Panc1 (cell line): ENCODE measurements at regions not wholly inside any gene's neighbourhood (a gene's known extent, or its start where the extent isn't known, plus 50 kb on each side); places are given as distances from the start of the nearest gene placed in this dataset.

ENCODE experiments used
- ATAC-seq: fragments of 200-7000 bp; cut with Tn5 transposase; 2 replicates; pipeline ENCODE4 v1.9.1; 2020; ENCODE audit warnings: mild to moderate bottlenecking, moderate library complexity
- BruUV-seq: library from RNA; stranded (reverse); fragments of 400-500 nt; replicated peaks from 2 replicates; lab custom pipeline; 2021; lab: Mats Ljungman, UMichigan
- CTCF ChIA-PET: fragments of 300-600 bp; sonication (Branson Sonifier 250); formaldehyde crosslinking; loops from one replicate; lab custom pipeline; 2022; ENCODE audit warnings: antibody characterized with exemption; lab: Charles Lee
- POLR2A ChIA-PET: fragments of 300-600 bp; sonication (Branson Sonifier 250); formaldehyde crosslinking; loops from one replicate; lab custom pipeline; 2022; ENCODE audit warnings: antibody characterized with exemption; lab: Charles Lee
- DNase-seq: peaks from one replicate; pipeline ENCODE4 v3.0.0-alpha.2; 2010; ENCODE audit warnings: low read depth, low spot score
- H3K27ac ChIP-seq: 2 replicates; pipeline ENCODE4 v1.5.1; 2011; ENCODE audit warnings: mild to moderate bottlenecking, low read length, inconsistent platforms
- H3K27me3 ChIP-seq: fragments of 200-500 bp; sonication (Bioruptor generic); 2 replicates; pipeline ENCODE4 v1.6.0; 2014; ENCODE audit warnings: low read length, inconsistent platforms; ENCODE audit not compliant: control insufficient read depth, insufficient read depth
- H3K36me3 ChIP-seq: fragments of 200-500 bp; sonication (Bioruptor generic); 2 replicates; pipeline ENCODE4 v1.5.1; 2014; ENCODE audit warnings: inconsistent platforms, mild to moderate bottlenecking, low read length, moderate library complexity; ENCODE audit not compliant: control insufficient read depth, insufficient read depth
- H3K4me1 ChIP-seq: 2 replicates; pipeline ENCODE4 v1.5.1; 2011; ENCODE audit warnings: inconsistent platforms, mild to moderate bottlenecking, low read length, moderate library complexity; ENCODE audit not compliant: control insufficient read depth, insufficient read depth
- H3K4me3 ChIP-seq, 2 experiments: 2 replicates each; pipeline ENCODE4 v1.5.1; 2011 to 2012; ENCODE audit warnings: low read depth in 2 of 2, low read length in 2 of 2, mild to moderate bottlenecking in 2 of 2, inconsistent platforms in 1 of 2, moderate library complexity in 1 of 2
- H3K9me3 ChIP-seq: fragments of 200-500 bp; sonication (Bioruptor generic); 2 replicates; pipeline ENCODE4 v1.5.1; 2014; ENCODE audit warnings: low read depth, mild to moderate bottlenecking, inconsistent platforms, low read length, moderate library complexity; ENCODE audit not compliant: control insufficient read depth, insufficient read depth
- CTCF ChIP-seq: fragments of 450-650 bp; IDR thresholded peaks from 2 replicates; pipeline ENCODE4 v1.5.1; 2017; ENCODE audit warnings: mild to moderate bottlenecking
- POLR2AphosphoS5 ChIP-seq: IDR thresholded peaks from 2 replicates; pipeline ENCODE4 v1.6.1; 2012; ENCODE audit warnings: mild to moderate bottlenecking, low read depth, low read length, moderate library complexity
- REST ChIP-seq, 2 experiments: IDR thresholded peaks; 2 replicates each; pipeline ENCODE4 v1.6.1; 2011 to 2012; ENCODE audit warnings: low read depth in 2 of 2, control low read depth in 1 of 2, low read length in 1 of 2, mild to moderate bottlenecking in 1 of 2, moderate library complexity in 1 of 2; ENCODE audit not compliant: insufficient read depth in 1 of 2
- SIN3A ChIP-seq: IDR thresholded peaks from 2 replicates; pipeline ENCODE4 v1.6.1; 2012; ENCODE audit warnings: low read depth, mild to moderate bottlenecking, low read length, moderate library complexity, borderline replicate concordance; ENCODE audit not compliant: insufficient read depth
- TCF7L2 ChIP-seq: IDR thresholded peaks from 2 replicates; pipeline ENCODE4 v1.6.1; 2011; ENCODE audit warnings: mild to moderate bottlenecking, low read depth, low read length, inconsistent platforms
- in situ Hi-C: cut with HindIII; loops from 2 replicates; pipeline ENCODE4 v1.10.0; 2016; ENCODE audit warnings: low sequenced_read_pairs, low pct_unique_long_range_greater_than_20kb
- intact Hi-C: fragments of 100-400 bp; cut with micrococcal nuclease; formaldehyde crosslinking; loops from one replicate; pipeline ENCODE4 v1.10.0; 2022; ENCODE audit not compliant: unreplicated experiment

GRCh38 chr6:22667855-22668254 is 98.5 kb downstream of the HDGFL1 start:
- H3K27me3 ChIP-seq = no peaks in the 10 kb centered on the region

GRCh38 chr6:22668307-22668706 is 98.9 kb downstream of the HDGFL1 start:
- no peak overlapping the region for H3K27ac ChIP-seq
- no TSS peak for BruUV-seq
- no peak overlapping the region for H3K4me3 ChIP-seq
- CTCF ChIA-PET = no interaction called here
- ATAC-seq (no peak), DNase-seq (no peak)
- H3K27me3 ChIP-seq = no peaks in the 10 kb centered on the region
- TF ChIP-seq TCF7L2 (no peak), SIN3A (no peak), POLR2AphosphoS5 (no peak)
- intact Hi-C loops = no loop called here
- H3K9me3 ChIP-seq = no peaks in the 10 kb centered on the region
- POLR2A ChIA-PET = no interaction called here
- in situ Hi-C loops = no loop called here
- no peaks in the 10 kb centered on the region for H3K4me1 ChIP-seq
- H3K36me3 ChIP-seq = no peaks in the 10 kb centered on the region

More at GRCh38 chr6:22667855-22668254, 98.5 kb downstream of the HDGFL1 start:
- ATAC-seq (no peak), DNase-seq (no peak)
- TF ChIP-seq CTCF (no peak), POLR2AphosphoS5 (no peak), REST (IDR thresholded peaks at IDR 0.05; ENCODE audit: insufficient read depth in 1 of 2, low read depth in 2 of 2, low read length in 1 of 2) (no peak), SIN3A (no peak), TCF7L2 (no peak)
- Histone ChIP-seq H3K9me3 (no peaks in the 10 kb centered on the region), H3K4me1 (no peaks in the 10 kb centered on the region), H3K36me3 (no peaks in the 10 kb centered on the region), H3K4me3 (no peak overlapping the region), H3K27ac (no peak overlapping the region)
- in situ Hi-C loops (no loop called here), intact Hi-C loops (no loop called here)
- CTCF ChIA-PET = no interaction called here
- POLR2A ChIA-PET = no interaction called here
- BruUV-seq = no TSS peak

GRCh38 chr6:22668717-22669116 is 99.4 kb downstream of the HDGFL1 start:
- CTCF ChIA-PET = no interaction called here
- POLR2A ChIA-PET = no interaction called here

More at GRCh38 chr6:22668717-22669116, 99.4 kb downstream of the HDGFL1 start:
- no TSS peak for BruUV-seq
- H3K27me3 ChIP-seq = no peaks in the 10 kb centered on the region
- DNase-seq = no peak
- TF ChIP-seq SIN3A = no peak
- no peak for TF ChIP-seq TCF7L2
- no peak for TF ChIP-seq REST (IDR thresholded peaks at IDR 0.05; ENCODE audit: insufficient read depth in 1 of 2, low read depth in 2 of 2, low read length in 1 of 2)
- TF ChIP-seq CTCF = no peak
- TF ChIP-seq POLR2AphosphoS5 = no peak
- no peak overlapping the region for H3K27ac ChIP-seq
- no peaks in the 10 kb centered on the region for H3K4me1 ChIP-seq
- in situ Hi-C loops = no loop called here
- intact Hi-C loops = no loop called here
- no peaks in the 10 kb centered on the region for H3K36me3 ChIP-seq
- no peak for ATAC-seq
- H3K9me3 ChIP-seq = no peaks in the 10 kb centered on the region
- no peak overlapping the region for H3K4me3 ChIP-seq
